HFF-Myc (cell line): ENCODE measurements at regions not wholly inside any gene's neighbourhood (a gene's known extent, or its start where the extent isn't known, plus 50 kb on each side); places are given as distances from the start of the nearest gene placed in this dataset.

Source experiments
- DNase-seq: peaks from one replicate; pipeline ENCODE4 v3.0.0-alpha.2; 2011; ENCODE audit warnings: low read depth; ENCODE audit errors: extremely low read depth
- H3K4me3 ChIP-seq: replicated peaks from 2 replicates; pipeline ENCODE4 v1.5.1; 2011; ENCODE audit warnings: low read depth, mild to moderate bottlenecking, control low read depth, low read length
- TF ChIP-seq, protein P1 (sequence below): IDR thresholded peaks from 2 replicates; pipeline ENCODE4 v1.5.1; 2012; ENCODE audit warnings: mild to moderate bottlenecking, low read depth, low read length, control low read depth; ENCODE audit errors: missing control alignments

DNA sequence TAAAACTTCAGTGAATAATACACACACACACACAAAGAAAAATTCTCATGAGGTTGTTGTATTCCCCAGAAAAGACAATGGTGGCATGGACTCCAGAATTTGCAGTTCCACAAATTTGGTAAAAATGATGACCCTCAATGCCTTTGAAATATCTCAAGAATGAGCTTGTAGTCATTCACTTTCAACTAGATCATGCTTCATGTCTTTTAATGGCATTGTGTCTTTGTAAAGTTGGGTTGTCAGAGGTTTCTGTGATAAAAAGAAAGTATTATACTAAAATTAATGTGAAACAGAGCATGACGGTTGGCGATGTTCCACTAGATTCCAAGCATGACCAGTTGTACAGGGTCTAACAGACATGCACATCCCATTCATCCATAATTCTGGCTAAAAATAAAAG is 685.0 kb upstream of the FRG1 start:
- TF ChIP-seq, protein P1, sequence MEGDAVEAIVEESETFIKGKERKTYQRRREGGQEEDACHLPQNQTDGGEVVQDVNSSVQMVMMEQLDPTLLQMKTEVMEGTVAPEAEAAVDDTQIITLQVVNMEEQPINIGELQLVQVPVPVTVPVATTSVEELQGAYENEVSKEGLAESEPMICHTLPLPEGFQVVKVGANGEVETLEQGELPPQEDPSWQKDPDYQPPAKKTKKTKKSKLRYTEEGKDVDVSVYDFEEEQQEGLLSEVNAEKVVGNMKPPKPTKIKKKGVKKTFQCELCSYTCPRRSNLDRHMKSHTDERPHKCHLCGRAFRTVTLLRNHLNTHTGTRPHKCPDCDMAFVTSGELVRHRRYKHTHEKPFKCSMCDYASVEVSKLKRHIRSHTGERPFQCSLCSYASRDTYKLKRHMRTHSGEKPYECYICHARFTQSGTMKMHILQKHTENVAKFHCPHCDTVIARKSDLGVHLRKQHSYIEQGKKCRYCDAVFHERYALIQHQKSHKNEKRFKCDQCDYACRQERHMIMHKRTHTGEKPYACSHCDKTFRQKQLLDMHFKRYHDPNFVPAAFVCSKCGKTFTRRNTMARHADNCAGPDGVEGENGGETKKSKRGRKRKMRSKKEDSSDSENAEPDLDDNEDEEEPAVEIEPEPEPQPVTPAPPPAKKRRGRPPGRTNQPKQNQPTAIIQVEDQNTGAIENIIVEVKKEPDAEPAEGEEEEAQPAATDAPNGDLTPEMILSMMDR, result no peak
- no peak for DNase-seq

DNA sequence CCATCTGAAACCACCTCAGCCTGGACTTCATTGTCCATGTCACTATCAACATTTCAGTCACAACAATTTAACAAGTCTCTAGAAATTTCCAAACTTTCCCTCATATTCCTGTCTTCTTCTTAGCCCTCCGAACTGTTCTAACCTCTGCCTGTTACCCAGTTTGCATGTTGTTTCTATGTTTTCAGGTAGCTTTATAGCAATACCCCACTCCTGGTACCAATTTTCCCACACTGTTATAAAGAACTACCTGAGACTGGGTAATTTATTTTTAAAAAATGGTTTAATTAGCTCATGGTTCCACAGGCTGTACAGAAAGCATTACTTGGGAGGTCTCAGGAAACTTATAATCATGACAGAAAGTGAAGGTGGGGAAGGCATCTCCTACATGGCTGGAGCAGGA is 679.2 kb upstream of the FRG1 start:
- TF ChIP-seq, protein P1, result no peak
- H3K4me3 ChIP-seq, result no peak overlapping the region
- no peak for DNase-seq

More for the DNA sequence above, 685.0 kb upstream of the FRG1 start:
- H3K4me3 ChIP-seq, result no peak overlapping the region

DNA sequence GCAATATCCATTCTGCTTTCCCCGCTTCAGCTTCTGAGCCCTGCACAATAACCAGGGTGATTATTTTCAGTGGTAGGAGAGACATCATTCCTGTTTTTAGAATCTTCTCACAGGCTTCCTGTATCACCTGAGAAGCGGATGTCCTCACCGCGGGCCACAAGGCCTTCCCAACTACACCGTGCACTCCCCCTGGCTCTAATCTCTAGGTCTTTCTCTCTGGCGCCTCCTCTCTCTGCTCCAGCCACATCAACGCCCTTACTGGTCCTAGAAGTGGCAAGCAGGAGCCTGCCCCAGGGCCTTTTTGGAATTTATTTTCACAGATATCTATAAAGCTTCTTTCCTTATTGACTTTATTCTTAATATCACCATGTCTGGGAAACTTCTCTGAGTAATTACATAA is 675.2 kb upstream of the FRG1 start:
- TF ChIP-seq, protein P1, result no peak
- no peak for DNase-seq
- H3K4me3 ChIP-seq, result no peak overlapping the region

DNA sequence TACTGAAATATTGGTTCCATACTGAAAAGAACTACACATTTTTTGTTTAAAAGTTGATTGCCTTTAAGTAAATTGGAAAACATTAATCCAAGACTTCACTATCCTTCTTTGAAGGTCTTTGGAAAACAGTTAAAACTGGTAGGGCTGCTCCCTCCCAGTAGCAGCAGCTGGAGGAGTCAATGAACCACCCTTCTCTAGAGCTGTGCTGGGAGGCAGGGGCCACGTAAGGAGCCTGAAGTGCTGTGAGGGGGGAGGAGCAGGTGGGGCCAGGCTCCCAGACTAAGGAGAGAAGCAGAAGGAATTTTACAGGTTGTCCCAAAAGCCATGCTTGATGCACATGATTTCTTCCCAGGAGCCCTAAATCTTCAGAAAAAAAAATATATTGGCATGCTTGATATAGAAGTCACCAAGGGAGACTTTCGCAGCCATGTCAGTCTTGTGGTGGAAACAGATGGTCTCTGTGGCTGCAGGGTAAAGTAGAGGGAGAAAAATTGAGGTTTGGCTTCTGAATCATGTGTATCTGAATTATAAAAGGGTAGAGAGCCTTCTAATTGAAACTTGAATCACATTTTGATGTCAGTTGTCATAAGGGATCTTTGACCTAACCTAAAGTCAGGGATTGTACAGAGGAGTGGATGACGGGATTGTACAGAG is 673.2 kb upstream of the FRG1 start:
- DNase-seq, result no peak
- TF ChIP-seq, protein P1, result no peak

DNA sequence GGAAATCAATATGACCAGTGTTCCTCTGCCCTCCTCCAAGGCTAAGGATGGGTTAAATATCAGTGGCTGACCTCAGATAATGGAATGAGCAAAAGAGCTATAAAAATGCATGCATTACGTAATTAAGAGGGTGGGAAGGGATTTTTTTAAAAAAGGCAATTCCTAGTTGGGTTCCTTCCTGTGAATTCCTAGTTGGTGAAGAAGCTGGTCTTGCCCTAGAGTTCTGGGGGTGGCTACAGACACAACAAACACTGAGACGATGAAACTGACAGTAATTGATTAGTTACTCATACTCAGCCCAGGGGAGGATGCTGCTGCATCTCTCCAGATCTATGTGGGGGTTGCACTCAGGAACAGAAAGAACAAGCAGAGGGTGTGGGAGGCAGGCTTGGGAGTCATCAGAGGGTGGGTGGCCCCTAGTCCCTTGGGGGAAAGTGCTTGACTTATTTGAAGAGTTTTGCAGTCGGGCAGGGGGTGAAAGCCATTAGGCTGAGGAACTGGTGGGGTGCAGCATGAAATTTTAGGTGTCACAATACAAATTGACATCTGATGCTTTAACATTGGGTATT is 662.0 kb upstream of the FRG1 start:
- TF ChIP-seq, protein P1, result no peak
- no peak overlapping the region for H3K4me3 ChIP-seq
- no peak for DNase-seq

More for the DNA sequence above, 673.2 kb upstream of the FRG1 start:
- H3K4me3 ChIP-seq, result no peak overlapping the region

GRCh38 chr4:189279188-189279587 is 661.5 kb upstream of the FRG1 start:
- no peak for DNase-seq
- TF ChIP-seq, protein P1, result no peak
- H3K4me3 ChIP-seq, result no peak overlapping the region
